Large intestine (tissue), 3 donors: ENCODE measurements at regions not wholly inside any gene's neighbourhood (a gene's known extent, or its start where the extent isn't known, plus 50 kb on each side); places are given as distances from the start of the nearest gene placed in this dataset.
"Not testable (repeated sequence)": the region's sequence is repeated elsewhere in the genome, so short reads cannot be mapped to it uniquely, and the experiment has no call there.

Experiments used
- DNase-seq, 2 donors: peaks; one replicate each; pipeline versions ENCODE4 v3.0.0 to v3.0.0-alpha.2; 2013
- H3K27ac ChIP-seq: one replicate; pipeline ENCODE4 v1.5.1; 2013; ENCODE audit warnings: low read length
- H3K27me3 ChIP-seq: 2 replicates; pipeline ENCODE4 v1.6.1; 2013; ENCODE audit warnings: low read length; ENCODE audit not compliant: control insufficient read depth, insufficient read depth
- H3K36me3 ChIP-seq: 2 replicates; pipeline ENCODE4 v1.6.1; 2013; ENCODE audit warnings: low read length; ENCODE audit not compliant: control insufficient read depth, insufficient read depth
- H3K4me1 ChIP-seq: one replicate; pipeline ENCODE4 v1.6.1; 2013; ENCODE audit warnings: low read length; ENCODE audit not compliant: control insufficient read depth, insufficient read depth
- H3K4me3 ChIP-seq: one replicate; pipeline ENCODE4 v1.5.1; 2013; ENCODE audit warnings: low read length
- H3K9me3 ChIP-seq: one replicate; pipeline ENCODE4 v1.6.1; 2013; ENCODE audit warnings: mild to moderate bottlenecking, low read depth, low read length, moderate library complexity; ENCODE audit not compliant: control insufficient read depth
- WGBS: methylation state at CpG from one replicate; pipeline ENCODE4 v1.1.5; 2013; ENCODE audit warnings: low lambda C conversion rate; ENCODE audit not compliant: insufficient coverage; 5-methylcytosine and 5-hydroxymethylcytosine counted together

DNA sequence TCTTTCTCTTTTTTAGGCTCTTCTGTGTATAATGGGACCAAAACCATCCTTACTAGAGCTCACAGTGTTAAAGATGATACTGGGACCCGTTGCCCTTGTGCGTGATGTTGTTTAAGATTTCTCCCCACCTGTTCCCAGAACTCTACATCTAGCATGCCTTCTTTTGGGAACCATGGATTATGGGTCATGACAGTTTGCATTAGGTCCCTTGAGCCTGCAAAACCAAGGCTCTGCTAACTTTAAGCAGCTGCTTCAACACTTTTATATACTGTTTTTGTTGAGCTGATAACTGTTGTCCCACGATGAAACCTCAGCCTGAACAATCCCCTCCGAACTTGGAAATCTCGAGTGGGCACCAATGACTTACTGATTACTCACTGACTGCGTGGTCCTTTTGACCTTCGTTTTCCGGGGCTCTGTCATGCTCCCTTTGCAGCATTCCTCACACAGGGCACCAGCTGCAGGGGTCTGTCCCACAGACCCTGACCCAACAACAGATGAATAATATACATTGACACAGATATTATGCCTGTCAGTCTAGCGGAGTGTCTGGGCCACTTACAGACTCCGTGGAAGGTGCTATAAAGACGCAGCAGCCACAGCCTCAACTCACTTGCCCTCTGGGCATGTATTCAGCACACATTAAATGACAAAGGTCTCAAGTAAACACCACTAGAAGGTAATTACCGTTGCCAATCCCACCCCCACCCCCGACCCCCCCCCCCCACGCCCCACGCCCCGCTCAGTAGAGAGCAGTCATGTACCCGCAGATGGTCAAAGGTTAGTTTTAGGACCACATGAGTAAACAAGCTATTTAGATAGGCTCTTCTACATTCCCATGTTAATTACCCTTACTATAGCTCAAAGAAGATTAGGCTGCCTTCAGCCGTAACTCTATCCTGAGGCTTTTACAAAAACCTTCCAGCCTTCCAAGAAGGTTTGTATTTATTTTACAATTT is 162.0 kb upstream of the WDFY3 start:
- H3K27ac ChIP-seq: no peak overlapping the region
- H3K9me3 ChIP-seq: peaks cover 5% of the 10 kb centered on the region
- H3K4me3 ChIP-seq: no peak overlapping the region
- no peaks in the 10 kb centered on the region for H3K27me3 ChIP-seq
- H3K36me3 ChIP-seq: no peaks in the 10 kb centered on the region
- peaks cover 3% of the 10 kb centered on the region for H3K4me1 ChIP-seq
- DNase-seq: no peak
- WGBS: 60% methylated on average over 1 of the region's 18 CpGs

DNA sequence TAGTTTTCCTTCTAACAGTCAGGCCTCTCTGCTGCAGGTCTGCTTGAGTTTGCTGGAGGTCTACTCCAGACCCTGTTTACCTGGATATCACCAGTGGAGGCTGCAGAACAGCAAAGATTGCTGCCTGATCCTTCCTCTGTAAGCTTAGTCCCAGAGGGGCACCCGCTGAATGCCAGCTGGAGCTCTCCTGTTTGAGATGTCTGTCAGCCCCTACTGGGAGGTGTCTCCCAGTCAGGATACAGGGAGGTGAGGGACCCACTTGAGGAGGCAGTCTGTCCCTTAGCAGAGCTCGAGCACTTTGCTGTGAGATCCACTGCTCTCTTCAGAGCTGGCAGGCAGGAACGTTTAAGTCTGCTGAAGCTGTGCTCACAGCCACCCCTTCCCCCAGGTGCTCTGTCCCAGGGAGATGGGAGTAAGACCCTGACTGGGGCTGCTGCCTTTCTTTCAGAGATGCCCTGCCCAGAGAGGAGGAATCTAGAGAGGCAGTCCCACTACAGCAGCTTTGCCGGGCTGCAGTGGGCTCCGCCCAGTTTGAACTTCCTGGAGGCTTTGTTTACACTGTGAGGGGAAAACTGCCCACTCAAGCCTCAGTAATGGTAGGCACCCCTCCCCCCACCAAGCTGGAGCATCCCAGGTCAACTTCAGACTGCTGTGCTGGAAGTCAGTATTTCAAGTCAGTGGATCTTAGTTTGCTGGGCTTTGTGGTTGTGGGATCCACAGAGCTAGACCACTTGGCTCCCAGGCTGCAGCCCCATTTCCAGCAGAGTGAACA is 163.1 kb upstream of the WDFY3 start:
- not testable (repeated sequence) for H3K9me3 ChIP-seq, H3K27ac ChIP-seq, H3K27me3 ChIP-seq, DNase-seq, H3K4me1 ChIP-seq, H3K4me3 ChIP-seq, H3K36me3 ChIP-seq
- no CpG with 5 or more reads among the region's 5 CpGs for WGBS

DNA sequence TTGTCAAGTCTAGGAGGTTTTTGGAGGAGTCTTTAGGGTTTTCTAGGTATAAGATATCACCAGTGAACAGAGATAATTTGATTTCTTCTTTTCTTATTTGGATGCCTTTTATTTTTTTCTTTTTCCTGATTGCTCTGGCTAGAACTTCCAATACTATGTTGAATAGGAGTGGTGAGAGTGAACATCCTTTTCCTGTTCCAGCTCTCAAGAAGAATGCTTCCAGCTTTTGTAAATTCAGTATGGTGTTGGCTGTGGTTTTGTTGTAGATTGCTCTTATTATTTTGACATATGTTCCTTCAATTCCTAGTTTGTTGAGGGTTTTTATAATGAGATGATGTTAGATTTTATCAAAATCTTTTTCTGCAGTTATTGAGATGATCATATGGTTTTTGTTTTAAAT is 165.6 kb upstream of the WDFY3 start:
- H3K4me3 ChIP-seq: no peak overlapping the region
- no peak for DNase-seq
- H3K36me3 ChIP-seq: no peaks in the 10 kb centered on the region
- peaks cover 5% of the 10 kb centered on the region for H3K9me3 ChIP-seq
- H3K27me3 ChIP-seq: no peaks in the 10 kb centered on the region
- peaks cover 3% of the 10 kb centered on the region for H3K4me1 ChIP-seq
- no peak overlapping the region for H3K27ac ChIP-seq

DNA sequence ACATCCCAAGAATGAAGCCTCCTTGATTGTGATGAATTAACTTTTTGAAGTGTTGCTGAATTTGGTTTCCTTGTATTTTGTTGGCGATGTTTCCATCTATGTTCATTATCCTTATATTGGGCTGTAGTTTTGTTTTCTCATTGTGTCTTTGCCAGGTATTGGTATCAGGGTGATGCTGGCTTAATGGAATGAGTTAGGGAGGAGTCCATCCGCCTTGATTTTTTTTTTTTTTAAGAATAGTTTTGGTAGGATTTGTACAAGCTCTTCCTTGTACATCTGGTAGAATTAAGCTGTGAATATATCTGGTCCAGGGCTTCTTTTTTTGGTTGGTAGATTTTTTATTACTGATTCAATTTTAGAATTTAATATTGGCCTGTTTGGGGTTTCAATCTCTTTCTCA is 166.1 kb upstream of the WDFY3 start:
- peaks cover 2% of the 10 kb centered on the region for H3K9me3 ChIP-seq
- WGBS: 88% methylated on average over 1 of the region's 2 CpGs
- no peak overlapping the region for H3K4me3 ChIP-seq
- H3K27ac ChIP-seq: no peak overlapping the region
- H3K27me3 ChIP-seq: no peaks in the 10 kb centered on the region
- no peaks in the 10 kb centered on the region for H3K36me3 ChIP-seq
- H3K4me1 ChIP-seq: peaks cover 3% of the 10 kb centered on the region
- no peak for DNase-seq

DNA sequence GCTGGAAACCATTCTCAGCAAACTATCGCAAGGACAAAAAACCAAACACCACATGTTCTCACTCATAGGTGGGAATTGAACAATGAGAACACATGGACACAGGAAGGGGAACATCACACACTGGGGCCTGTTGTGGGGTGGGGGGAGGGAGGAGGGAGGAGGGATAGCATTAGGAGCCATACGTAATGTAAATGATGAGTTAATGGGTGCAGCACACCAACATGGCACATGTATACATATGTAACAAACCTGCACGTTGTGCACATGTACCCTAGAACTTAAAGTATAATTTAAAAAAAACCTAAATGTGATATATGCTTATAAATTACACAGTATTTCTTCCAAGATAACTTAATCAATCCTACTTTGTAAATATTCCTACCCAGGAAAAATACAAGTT is 173.3 kb upstream of the WDFY3 start:
- H3K27me3 ChIP-seq, H3K27ac ChIP-seq, H3K36me3 ChIP-seq, DNase-seq, H3K4me3 ChIP-seq, H3K9me3 ChIP-seq, H3K4me1 ChIP-seq: not testable (repeated sequence)
- no CpG with 5 or more reads among the region's 3 CpGs for WGBS

DNA sequence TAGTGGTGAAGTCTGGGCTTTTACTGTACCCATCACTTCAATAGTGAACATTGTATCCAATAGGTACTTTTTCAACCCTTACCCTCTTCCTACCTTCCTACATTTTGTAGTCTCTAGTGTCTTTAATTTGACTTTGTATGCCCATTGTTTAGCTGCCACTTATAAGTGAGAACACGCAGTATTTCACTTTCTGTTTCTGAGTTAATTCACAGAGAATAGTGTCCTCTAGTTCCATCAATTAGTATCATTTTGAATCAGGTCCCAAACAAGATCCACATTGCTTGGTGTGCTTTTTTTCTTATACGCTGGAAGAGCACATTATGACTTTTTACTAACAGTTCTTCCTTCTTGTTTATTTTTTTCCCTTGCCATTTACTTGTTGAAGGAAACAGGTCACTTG is 176.0 kb upstream of the WDFY3 start:
- H3K27me3 ChIP-seq: no peaks in the 10 kb centered on the region
- H3K27ac ChIP-seq: no peak overlapping the region
- no CpG with 5 or more reads among the region's 2 CpGs for WGBS
- no peaks in the 10 kb centered on the region for H3K4me1 ChIP-seq
- no peak for DNase-seq
- H3K4me3 ChIP-seq: no peak overlapping the region
- no peaks in the 10 kb centered on the region for H3K9me3 ChIP-seq
- no peaks in the 10 kb centered on the region for H3K36me3 ChIP-seq

DNA sequence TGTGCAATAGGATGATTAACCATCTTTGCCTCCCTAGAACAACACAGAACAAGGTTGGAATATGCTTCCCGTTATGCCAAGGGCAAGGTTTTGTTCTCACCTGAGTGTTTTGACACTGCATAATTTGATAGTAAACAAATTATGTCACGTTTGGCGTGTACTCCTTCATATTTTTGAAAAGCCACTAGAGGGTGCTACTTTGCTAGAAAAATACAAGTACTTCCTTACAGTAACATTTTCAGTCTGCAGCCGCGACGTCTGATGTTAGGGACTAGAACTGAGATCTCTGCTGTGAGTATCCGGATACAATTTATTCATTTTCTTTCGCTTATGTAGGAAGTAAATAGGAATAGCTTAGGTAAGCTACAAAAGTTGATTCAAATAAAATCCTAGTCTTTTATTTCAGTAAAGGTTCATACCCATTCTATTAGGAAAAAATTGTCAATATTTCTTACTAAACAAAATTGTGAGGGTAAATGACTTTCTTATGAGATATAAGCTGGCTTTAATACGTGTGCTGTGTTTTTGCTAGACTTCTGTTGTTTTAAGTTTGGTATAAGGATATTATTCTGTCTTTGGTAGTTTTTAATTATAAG is 181.1 kb upstream of the WDFY3 start:
- Histone ChIP-seq H3K9me3 (no peaks in the 10 kb centered on the region), H3K4me3 (no peak overlapping the region), H3K27me3 (no peaks in the 10 kb centered on the region), H3K27ac (no peak overlapping the region), H3K36me3 (no peaks in the 10 kb centered on the region), H3K4me1 (no peaks in the 10 kb centered on the region)
- WGBS: 0% methylated on average over 1 of the region's 9 CpGs
- DNase-seq: peak; percentile 25 to 37

DNA sequence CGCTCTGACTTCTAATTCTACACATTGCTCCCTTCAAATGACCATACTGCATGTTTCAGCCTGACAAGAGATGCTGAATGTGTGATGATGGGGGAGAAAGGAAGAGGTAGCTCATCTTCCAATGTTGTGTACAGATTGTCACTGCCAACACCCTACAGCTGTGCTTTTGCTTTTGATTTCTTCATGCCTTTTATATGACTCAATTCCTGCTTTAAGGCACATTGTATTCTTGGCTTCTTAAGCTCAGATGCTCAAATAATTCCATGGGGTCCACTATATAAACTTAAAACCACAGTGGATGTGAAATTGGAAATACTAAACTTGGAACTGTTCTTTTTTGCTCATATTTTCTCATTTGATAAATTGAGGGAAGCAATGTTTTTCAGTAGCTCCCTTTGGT is 183.2 kb upstream of the WDFY3 start:
- peak in 1 of 2 donors; percentile 6 for DNase-seq
- no peaks in the 10 kb centered on the region for H3K9me3 ChIP-seq
- H3K36me3 ChIP-seq: no peaks in the 10 kb centered on the region
- no peak overlapping the region for H3K27ac ChIP-seq
- H3K27me3 ChIP-seq: peaks cover 2% of the 10 kb centered on the region
- H3K4me1 ChIP-seq: no peaks in the 10 kb centered on the region
- no peak overlapping the region for H3K4me3 ChIP-seq
- no CpG with 5 or more reads among the region's 1 CpG for WGBS

DNA sequence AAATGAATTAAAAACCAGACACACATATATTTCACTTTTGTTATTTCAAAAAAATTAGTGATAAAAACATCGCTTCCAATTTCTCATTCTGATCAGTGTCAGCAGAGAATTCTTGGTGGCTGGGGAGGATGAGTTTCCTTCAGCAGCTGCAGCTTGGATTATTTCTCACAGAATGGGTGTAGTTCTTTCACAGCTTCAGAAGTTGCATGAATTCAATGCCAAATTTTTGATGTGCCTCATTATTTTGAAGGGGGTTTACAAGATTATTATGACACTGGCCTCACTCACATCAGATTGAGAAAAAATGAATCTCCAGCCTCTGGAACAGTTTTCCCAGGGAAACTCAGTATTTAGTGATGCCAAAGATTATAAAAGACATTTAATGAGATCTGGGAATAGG is 184.9 kb upstream of the WDFY3 start:
- H3K9me3 ChIP-seq: no peaks in the 10 kb centered on the region
- H3K36me3 ChIP-seq: no peaks in the 10 kb centered on the region
- H3K4me1 ChIP-seq: no peaks in the 10 kb centered on the region
- no peak overlapping the region for H3K4me3 ChIP-seq
- DNase-seq: no peak
- H3K27me3 ChIP-seq: peaks cover 2% of the 10 kb centered on the region
- no peak overlapping the region for H3K27ac ChIP-seq
- no CpG with 5 or more reads among the region's 1 CpG for WGBS

DNA sequence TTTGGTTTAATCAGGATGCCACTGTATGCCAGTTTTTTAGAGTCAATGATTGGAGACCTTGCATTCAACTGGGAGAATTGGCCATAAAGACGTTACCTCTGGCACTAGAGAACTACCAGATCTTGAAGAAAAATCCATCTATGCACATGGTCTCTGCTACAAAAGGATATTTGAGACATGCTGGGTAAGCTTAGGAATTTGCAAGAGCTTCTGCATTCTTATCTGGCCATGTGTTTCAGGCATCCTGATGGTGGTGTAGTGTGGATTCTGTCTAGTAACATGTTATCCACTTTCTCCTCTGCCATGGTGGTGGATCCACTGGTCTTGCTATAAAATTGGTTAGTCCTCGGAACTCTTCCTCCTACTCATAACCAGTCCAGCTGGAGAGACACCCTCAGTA is 185.3 kb upstream of the WDFY3 start:
- Histone ChIP-seq H3K4me3 (no peak overlapping the region), H3K4me1 (no peaks in the 10 kb centered on the region), H3K27ac (no peak overlapping the region), H3K27me3 (peaks cover 2% of the 10 kb centered on the region), H3K36me3 (no peaks in the 10 kb centered on the region), H3K9me3 (no peaks in the 10 kb centered on the region)
- DNase-seq: no peak
- no CpG with 5 or more reads among the region's 2 CpGs for WGBS
